HG02981 (cell line): ENCODE measurements at regions not wholly inside any gene's neighbourhood (a gene's known extent, or its start where the extent isn't known, plus 50 kb on each side); places are given as distances from the start of the nearest gene placed in this dataset.
"Not testable (repeated sequence)": the region's sequence is repeated elsewhere in the genome, so short reads cannot be mapped to it uniquely, and the experiment has no call there.

ENCODE experiments used
- ATAC-seq: cut with Tn5 transposase; IDR thresholded peaks from one replicate; pipeline ENCODE4 v1.9.1; 2021; ENCODE audit warnings: mild to moderate bottlenecking, moderate library complexity; ENCODE audit not compliant: unreplicated experiment

DNA sequence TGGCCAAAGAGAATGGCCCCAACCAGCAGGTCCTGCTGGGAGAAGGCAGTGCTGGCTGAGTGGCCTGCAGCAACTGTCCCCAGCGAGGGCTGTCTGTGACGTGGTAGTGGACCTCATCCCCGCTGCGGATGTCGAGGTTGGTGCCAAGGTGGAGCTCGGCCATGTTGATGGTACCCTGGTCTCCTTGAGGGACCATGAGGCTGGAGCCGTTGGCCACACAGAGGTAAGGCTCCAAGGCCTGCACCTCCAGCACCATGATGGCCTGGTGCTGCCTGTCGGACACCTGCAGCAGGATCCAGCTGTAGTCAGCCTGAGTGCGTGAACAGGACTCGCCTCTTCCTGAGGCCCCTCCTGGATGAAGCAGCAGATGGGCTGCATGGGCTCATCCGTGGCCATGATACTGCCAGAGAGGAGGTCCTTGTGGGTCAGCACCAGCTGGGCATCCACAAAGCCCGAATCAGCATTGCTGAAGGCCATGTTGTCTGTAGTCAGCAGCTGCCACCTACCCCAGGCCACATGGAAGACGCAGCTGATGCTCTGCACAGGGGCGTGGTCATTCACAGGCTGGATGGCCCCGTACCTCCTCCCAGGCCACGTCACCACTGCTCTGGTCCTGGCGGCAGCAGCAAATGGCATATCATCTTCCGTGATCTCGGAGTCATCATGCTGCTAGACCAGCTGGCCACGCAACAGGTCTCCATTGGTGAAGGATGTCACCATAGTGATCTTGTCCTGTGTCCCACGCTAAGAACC lies 167.5 kb downstream of the GOLGA6L4 start:
- no peak for ATAC-seq

- ATAC-seq = not testable (repeated sequence)
These were observed 173.8 kb downstream of the GOLGA6L4 start for GRCh38 chr15:84409357-84409756.

DNA sequence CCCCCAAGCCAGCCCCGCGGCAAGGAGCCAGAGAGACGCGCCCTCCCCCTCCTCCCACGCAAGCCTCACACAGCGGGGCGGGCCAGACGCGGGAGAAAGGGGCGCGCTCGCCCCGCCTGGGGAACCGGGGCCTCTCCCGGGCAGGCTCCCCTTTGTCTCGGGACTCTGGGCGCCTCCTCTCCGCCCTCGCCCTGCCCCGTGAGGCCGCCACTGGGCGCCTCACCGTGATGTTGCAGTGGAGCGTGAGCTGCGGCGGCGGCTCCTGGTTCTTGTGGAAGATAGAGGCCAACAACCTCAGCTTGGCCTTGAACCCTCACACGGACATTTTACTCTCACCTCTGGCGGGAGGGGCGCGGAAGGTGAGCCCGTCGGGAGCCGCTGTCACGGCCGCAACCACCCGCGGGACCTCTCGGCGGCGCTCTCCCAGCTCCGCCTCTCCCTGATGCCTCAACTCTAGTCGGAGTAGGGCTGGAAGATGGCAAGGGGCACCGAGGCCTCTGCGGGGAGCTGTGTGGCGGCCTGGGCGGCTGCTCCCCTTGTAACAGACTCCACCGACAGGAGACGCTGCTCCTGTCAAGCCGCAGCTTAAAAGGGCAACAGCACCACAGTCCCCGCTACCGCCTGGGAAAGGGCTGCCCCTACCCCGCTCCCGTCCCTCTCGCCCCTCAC lies 179.2 kb upstream of the ZSCAN2 start:
- not testable (repeated sequence) for ATAC-seq

DNA sequence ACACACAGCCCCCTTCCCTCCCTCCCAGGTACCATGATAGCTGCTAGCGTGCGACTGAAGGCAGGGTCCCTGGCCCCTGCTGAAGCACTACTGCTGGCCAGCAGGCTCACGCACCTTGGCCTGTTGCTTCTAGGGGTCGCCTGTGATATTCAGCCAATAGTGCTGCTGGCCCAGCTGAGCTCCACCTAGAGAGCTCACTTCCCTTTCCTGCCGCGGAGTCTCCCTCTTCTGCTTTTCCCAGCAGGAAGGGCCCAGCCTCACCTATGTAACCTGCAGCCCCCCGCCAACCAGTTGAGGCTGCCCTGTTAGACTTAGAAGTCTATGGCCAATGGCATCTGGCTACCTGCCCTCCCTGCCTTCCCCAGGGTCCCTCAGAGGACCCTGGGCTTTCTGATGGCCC lies 175.5 kb upstream of the ZSCAN2 start:
- not testable (repeated sequence) for ATAC-seq

DNA sequence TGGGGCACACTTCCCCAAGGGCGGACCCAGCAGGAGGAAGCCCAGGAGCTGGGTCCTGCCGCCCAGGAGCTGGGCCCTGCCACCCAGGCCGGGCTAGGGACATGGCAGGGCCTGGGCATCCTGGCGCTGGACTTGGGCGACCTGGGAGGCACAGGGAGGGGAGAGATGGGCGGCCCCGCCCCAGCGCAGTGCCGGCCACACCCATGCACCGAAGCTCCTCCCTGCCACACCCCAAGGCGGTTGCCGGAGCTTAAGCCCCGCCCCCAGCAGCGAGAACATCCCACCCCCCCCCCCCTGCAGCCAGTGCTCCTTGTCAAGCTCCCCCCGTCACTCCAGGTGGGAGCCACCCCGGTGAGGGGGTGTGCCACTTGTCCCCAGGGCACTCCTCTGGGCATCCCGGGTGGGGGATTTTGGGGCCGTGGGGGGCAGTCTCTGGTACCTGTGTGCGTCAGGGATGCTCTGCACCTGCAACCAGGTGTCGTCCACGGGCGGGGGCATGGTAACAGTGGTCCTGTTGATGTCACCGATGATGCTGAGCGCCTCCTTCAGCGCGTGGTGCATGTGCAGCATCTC lies 127.4 kb upstream of the ZSCAN2 start:
- not testable (repeated sequence) for ATAC-seq

GRCh38 chr15:84476364-84477033 lies 124.3 kb upstream of the ZSCAN2 start:
- ATAC-seq = not testable (repeated sequence)

DNA sequence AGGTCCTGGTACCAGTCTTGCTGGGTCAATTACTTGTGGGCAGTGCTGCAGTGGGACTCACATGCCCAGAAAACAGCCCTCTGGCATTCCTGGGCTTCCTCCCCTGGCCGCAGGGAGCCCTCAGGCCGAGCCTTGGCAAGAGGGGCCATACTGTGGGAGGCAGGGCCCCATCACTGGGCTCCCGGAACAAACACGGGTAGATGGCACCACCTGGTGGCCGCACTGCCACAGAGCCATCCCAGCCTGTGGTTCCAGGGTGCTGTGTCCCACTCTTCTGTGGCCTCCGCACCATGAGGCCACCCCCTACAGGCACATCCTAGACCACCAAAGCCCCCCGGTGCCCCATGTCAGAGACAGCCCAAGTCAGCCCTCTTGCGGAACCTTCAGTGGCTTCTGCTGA lies 123.3 kb upstream of the ZSCAN2 start:
- peak; percentile 97 for ATAC-seq

DNA sequence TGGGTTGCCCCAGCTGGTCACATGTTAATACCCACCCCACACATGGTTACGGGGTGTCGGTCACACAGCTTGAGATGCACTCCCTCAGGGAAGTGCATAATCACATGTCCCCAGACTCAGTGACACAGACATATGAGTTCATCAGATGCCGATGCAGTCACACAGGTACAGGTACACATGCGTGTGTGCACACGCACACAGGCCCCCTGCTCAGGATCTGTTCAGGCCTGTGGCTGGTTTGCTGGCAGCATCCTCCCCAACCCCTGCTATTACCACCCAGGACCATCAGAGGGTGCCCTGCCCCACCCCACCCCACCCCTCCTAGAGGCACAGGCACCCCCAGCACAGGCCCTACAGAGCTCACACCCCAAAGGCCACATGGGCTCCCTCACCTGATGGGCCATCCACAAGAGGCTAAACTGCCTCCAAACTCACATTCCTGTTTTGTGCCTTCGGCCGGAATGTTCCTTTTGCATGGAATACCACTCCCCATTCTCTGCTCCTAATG lies 120.6 kb upstream of the ZSCAN2 start:
- ATAC-seq = not testable (repeated sequence)

DNA sequence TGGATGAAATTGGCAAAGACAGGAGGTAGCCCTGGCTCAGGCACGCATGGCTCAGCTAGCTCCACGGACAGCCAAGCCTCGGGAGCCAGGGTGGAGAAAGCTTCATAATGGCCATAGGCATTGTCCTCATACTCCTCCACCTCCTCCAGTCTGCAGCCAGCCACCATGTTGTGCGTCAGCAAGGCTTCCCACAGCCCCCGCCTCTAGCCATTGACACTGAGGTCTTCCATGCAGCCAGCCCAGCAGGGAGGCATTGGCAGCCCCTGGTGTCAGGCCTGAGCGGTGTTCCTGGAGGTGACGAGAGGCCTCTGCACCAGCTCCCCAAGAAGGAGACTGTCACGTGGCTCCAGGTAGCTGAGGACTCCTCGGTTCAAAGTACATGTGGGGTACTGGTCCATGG lies 117.0 kb upstream of the ZSCAN2 start:
- not testable (repeated sequence) for ATAC-seq

- not testable (repeated sequence) for ATAC-seq
These were observed 100.5 kb upstream of the ZSCAN2 start for GRCh38 chr15:84500165-84500889.

DNA sequence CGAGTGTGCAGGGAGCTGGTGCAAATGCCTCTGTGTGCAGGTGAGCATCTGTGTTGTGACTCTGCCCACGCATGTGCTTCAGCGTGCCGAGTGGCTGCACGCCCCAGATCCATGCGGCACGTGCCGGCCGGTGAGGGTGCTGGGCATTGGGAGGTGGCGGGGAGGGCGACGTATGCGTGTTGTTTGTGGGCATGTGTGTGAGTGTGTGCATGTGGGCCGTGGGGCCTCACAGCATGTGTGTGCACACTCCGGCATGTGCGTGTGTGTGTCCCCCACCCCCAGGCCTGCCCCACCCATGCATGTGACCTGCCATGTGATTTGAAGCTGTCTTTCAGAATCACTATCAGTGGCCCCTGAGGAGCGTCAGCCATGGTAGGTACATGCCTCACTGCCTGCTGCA lies 97.7 kb upstream of the ZSCAN2 start:
- not testable (repeated sequence) for ATAC-seq

DNA sequence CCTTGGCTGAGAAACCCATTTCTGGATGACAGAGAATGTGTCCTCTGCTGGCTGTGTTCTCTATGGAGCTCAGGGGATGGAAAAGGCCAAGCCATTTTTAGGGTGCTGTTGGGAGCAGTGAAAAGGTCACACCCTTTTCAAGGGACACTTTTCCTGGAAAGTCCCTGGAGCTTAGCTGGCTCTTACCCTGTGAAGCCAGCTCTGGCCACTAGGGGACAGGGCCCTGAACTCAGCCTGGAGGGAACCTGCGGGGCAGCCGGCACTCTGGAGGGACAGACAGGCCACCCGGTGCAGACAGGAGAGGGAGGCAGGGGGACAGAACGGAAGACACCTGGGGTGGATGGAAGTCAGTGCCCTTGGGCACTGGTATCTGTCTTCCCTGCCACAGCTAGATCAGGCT lies 95.3 kb upstream of the ZSCAN2 start:
- not testable (repeated sequence) for ATAC-seq

DNA sequence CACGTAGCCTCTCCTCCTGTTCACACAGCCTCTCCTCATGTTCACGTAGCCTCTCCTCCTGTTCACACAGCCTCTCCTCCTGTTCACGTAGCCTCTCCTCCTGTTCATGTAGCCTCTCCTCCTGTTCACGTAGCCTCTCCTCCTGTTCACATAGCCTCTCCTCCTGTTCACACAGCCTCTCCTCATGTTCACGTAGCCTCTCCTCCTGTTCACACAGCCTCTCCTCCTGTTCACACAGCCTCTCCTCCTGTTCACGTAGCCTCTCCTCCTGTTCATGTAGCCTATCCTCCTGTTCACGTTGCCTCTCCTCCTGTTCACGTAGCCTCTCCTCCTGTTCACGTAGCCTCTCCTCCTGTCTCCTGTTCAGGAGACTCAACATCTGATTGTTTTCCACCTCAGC lies 88.5 kb upstream of the ZSCAN2 start:
- ATAC-seq = not testable (repeated sequence)

DNA sequence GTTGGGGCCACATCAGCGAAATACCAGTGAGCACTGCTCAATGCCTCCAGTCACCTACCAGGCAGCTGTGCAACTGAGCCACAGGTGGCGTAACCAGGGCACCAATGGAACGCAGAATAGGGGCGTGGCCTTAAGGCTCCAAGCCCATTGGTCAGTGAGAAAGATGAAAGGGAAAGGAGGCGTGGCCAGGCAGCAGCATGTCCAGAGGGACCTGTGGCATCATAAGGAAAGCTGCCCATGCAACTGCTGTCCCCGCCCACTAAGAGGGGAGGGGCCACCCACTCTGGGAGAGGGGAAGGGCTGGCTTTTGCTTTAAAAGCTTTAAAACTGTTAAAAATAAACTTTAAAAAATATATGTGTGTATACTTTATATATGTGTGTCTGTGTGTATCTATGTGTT lies 84.0 kb upstream of the ZSCAN2 start:
- not testable (repeated sequence) for ATAC-seq

DNA sequence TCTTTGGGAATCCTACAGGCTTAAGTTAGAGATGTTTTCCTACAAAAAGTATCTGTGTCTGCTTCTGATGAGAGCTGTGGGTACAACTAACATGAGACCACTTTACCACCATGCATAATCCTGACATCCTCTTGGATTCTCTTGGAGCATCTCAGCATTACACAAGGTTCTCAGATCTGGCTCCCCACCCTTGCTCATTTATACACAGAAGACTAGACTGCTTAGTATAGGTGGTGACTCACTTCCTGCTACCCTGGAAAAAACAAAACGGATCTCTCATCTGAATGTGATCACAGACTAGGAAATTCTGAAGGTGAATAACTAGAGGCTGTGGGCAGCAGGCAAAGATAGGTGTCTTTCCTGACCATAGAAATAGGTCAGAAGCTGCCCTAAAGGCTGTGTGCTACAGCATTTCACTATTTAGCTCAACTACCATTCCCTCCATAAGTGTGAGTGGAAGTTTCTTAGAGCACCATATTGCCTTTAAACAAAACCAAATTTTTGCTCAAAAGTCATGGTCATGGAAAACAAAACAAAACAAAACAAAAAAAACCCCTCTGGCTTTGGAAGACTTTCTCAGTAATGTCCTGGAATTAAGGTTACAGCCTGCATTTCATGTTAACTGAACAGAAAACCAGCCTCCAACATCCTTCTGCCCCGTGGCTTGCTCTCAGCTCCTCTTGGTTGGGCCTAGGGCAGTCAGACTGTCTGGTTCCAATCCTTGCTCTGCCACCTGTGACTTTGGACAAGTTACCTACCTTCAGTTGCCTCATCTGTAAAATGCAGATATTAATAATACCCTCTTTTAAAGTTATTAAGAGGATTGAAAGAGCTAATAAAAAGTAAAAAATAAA lies 75.1 kb upstream of the ZSCAN2 start:
- not testable (repeated sequence) for ATAC-seq

DNA sequence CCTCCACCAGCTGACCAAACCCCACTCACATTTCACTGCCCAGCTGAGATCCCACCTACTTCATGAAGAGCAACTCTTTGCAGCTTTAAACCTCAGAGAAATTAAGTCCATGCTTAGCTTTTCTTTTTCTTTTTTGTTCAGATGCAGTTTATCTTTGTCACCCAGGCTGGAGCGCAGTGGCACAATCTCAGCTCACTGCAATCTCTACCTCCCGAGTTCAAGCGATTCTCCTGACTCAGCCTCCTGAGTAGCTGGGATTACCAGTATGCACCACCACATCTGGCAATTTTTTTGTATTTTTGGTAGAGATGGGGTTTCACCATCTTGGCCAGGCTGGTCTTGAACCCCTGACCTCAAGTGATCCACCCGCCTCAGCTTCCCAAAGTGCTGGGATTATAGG lies 70.1 kb upstream of the ZSCAN2 start:
- ATAC-seq = not testable (repeated sequence)

GRCh38 chr15:84531223-84531622 lies 69.6 kb upstream of the ZSCAN2 start:
- ATAC-seq = not testable (repeated sequence)

DNA sequence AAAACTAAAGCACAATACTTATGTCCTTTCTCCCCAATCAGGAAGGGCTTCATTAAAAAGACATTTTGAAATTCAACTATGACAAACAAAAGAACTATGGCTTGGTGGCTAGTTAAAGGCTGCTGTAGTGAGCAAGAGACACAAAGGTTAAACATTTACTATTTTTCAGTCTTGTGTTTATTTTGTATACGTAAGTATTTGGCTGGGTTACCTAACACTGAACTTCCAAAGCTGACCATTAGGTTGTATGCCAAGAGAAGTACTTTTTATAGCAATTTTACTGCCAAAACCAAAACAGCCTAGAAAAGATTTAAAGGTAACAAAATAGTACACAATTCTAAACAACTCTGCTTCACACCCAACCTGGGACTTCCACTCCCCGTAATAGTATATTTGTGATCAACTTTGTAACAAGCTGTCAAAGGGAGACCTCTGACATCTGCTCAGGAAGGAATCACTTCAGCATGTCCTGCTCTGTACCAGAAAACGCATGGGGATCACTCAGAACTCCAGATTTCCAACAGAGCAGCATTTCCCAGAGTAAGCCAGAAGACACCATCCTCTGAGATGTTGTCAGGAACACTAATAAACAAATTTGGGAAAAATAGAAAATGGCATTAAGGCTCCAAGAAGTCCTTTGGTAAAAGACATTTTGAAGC lies 69.0 kb upstream of the ZSCAN2 start:
- not testable (repeated sequence) for ATAC-seq

DNA sequence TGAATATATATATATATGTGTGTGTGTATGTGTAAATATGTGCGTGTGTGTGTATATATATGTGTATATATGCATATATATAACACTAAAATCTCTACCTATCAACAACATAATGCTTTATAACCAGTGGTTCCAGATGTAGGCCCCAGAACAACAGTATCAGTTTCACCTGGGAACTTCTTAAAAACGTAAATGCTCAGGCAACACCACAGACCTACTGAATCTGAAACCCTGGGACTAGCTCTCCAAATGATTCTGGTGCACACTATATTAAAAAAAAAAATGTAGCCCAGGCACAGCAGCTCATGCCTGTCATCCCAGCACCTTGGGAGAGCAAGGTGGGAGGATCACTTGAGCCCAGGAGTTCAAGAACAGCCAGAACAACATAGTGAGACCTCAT lies 67.1 kb upstream of the ZSCAN2 start:
- not testable (repeated sequence) for ATAC-seq
